HG03521 (cell line): ENCODE measurements at regions not wholly inside any gene's neighbourhood (a gene's known extent, or its start where the extent isn't known, plus 50 kb on each side); places are given as distances from the start of the nearest gene placed in this dataset.
"Not testable (repeated sequence)": the region's sequence is repeated elsewhere in the genome, so short reads cannot be mapped to it uniquely, and the experiment has no call there.

Source experiments
- ATAC-seq: cut with Tn5 transposase; IDR thresholded peaks from one replicate; pipeline ENCODE4 v1.9.1; 2021; ENCODE audit warnings: mild to moderate bottlenecking, moderate library complexity; ENCODE audit not compliant: unreplicated experiment

DNA sequence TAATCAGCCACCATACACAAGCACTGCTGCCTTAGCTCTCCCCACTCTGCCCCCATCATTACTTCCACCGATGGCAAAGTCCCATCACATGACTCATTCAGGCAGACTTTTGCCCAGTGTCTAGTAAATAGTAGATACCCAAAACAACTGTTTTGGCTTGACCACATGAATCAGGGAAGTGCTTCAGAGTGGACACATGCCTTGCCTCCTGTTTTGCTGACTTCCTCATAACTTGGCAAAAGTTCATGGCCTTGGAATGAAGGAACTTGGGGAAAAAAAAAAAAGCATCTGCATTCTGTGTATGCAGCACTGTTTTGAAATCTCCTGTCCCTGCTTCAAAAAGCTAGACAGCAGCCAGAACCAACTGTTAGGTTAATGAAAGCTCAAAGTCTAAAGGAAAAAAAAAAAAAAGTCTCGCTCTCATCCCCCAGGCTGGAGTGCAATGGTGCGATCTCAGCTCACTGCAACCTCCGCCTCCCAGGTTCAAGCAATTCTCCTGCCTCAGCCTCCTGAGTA lies 335.3 kb downstream of the FAM181B start:
- ATAC-seq = no peak

DNA sequence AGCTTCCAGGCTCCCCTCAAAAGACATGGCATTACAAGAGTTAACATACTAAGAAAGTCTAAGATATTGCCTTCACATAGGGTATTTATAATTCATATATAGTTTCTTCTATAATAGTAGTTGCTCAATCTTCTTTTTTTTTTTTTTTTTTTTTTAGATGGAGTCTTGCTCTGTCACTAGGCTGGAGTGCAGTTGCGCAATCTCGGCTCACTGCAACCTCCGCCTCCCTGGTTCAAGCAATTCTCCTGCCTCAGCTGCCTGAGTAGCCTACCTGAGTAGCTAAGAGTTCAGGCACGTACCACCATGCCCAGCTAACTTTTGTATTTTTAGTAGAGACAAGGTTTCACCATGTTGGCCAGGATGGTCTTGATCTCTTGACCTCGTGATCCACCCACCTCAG lies 337.0 kb downstream of the FAM181B start:
- not testable (repeated sequence) for ATAC-seq

DNA sequence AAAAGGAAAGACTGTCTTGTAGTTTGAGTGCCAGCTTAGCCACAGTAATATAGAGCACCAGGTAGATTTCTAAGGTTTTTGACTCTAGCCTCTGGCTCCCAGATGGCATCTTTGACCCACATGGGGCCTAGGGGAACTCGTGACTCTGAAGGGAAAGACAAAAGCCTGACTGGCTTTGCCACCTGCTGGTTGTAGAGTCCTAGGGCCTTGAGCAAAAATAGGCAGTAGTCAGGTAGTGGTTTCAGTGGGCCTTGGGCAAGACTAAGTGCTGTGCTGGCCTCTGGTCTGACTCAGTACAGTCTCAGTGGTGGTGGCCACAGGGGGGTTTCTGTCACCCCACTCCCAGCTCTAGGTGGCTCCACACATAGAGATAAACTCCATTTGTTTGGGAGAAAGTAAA lies 349.4 kb downstream of the FAM181B start:
- no peak for ATAC-seq

DNA sequence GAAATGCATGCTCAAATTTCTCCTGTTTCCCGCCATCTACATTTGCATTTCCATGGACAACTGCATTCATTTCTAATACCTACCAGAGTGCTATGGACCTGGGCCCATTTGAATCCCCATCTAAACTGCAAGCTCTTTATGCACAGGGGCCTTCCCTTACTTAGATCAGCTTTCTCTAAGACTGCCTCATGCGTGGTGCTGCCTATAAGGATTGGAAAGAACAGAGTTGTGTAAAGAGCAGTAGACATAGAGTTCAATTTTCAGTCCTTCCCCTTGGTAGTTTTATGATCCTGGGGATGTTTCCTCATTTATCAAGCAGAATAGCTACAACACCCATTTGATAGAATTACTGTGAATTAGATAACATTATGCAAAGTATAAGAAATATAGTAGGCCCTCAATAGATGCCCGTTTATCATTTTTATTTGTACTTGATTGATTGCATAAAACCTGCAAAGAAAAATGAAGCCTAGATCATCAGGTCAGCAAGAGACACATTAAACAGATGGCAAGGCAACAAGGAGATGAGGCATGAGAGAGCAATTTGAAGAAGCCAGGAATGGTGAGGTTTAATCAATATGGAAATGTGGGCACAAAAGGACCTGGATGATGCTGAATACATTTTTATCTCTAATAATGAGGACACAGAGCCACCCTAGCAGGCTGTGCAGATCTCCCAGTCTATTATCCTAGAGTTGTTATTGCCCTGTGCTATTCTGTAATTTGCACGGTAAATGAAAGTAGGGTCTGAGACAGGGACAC lies 359.7 kb downstream of the FAM181B start:
- no peak for ATAC-seq

DNA sequence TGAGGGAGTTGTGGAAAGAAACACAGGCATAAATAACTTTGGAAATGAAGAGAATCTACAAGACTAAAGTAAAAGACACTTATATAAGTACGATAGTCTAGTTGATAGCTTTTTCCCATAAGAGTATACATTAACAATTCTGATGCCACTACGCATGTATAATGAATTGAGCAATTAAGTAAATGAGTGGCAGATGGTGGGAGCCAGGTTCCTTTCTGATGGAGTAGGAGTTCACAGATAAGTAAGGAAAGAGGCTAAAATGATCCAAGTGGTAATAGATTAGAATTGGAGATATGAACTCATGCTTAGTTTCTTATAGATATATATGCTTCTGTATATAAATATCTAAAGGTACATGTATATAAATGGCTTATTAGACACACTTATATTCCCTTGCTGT lies 368.3 kb downstream of the FAM181B start:
- no peak for ATAC-seq

DNA sequence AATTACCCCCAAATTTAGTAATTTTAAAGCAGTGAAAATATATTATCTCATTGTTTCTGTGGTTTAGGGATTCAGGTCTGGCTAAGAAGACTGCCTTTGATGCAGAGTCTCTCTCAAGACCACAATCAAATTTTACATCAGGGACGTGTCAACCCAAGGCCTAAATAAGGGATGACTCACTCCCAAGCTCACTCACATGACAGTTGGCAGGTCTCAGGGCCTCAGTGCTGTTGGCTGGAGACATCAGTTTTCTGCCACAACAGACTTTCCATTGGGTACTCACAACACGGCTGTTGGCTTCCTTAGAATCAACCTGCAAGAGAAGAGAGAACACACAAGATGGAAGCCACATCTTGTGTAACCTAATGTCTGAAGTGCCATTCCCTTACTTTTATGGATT lies 377.3 kb downstream of the FAM181B start:
- no peak for ATAC-seq

DNA sequence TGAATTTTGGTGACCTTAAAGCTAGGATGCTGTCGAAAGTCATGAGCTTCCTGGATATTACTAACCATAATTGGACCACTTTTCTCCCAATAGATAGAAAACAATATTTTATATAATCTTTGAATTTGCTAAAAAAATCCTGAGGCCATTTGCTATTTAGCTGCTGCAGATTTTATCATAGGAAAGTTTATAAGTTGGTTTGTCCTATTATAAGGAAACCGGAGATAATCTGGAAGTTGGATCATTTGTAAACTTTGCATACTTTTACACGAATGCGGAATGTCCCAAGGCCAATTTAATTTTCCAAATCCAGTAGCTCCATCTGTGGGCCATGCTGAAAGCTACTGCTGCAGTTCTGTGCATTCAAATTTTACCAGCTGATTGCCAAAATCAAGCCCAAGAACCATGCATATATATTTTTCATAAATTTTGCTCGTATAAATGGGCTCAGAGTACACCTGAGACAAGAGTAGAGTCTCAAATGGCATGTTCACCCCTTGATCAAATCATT lies 378.3 kb downstream of the FAM181B start:
- no peak for ATAC-seq

DNA sequence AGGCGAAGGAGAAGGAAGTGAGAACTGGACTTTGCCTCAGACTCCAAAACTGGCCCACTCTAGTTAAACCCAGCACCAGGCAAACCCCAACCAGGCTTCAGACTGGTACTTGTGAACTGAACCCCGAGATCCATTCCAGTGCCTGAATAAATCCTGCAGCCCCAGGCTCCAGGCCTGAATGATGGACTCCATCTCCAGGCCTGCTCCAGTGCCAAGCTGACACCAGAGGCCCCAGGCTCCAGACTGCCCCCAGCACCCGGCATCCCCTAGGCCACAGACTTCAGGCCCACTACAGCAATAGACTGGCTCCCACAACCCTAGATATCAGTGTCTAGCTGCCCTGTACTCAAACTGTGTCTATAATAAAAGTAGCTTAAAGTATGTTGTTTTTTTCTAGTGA lies 406.8 kb downstream of the FAM181B start:
- no peak for ATAC-seq

DNA sequence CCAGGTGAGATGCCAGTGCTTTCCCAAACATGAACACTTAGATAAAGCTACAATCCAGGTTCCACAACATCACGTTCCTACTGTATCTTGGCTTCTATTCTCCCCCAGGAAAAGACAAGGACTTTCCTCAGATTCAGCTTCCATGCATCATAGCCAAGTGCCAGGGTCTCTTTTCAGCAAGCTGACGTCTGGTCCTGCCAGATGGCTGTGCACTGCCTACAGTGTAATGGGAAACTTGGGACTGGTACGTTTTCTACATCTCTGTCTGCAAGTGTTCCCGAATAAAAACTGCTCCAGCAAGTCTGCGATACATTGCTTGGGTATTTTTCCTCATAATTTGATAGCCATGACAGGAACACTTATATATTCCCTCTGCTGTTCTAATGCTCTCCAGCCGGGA lies 412.5 kb downstream of the FAM181B start:
- no peak for ATAC-seq

DNA sequence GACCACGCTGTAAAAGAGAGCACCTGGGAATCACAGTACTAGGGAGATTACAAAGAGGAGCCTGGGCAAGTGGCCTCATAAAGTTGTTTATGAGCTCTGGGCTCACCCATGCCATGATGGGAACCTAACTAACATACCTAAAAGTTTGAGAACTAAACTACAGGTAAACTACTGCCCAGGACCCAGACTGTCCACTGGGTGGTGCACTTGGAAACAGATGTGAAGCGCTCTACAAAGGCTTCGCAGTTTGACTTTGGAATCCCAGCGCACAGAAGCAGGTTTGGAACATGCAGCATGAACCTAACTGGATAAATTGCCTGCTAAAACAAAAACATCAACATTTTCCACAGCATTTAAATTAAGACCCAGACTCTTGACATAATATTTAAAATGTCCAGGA lies 418.6 kb downstream of the FAM181B start:
- no peak for ATAC-seq

DNA sequence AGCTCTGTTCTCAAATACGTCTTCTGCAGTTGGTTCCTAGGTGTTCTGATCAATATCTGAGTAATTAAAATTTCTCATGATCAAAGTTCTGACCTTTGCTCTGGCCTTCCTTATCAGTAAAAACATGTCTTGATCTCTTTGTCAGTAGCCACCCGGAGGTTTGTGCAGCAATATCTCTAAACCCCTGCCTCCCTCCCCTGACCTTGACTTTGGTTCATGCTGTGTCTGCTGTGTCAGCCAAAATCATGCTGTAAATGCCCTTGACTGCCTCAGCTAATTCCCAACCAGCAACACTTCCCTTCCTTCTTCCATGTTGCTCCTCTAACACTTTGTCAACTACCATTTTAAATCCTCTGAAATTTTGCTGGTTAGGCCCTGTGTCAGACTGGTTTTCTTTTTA lies 424.7 kb downstream of the FAM181B start:
- no peak for ATAC-seq

DNA sequence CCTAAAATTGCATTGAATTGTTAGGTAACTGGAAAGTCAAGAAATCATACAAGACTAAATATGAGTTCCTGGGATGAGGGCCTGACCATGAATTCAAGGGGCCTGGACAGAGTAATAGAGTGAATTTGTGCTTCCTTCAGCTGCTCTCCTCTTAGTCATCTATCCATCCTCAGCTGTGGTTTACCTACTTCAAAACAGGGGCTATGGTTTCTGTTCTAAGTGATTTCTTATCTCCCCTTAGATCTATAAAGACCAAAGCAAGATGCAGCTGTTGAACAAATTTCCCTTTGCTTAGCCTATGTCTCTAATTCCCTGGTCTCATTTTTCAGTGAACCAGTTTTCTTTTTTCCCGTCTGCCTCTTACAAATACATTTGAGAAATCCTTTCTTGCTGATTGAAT lies 428.5 kb downstream of the FAM181B start:
- ATAC-seq = no peak

DNA sequence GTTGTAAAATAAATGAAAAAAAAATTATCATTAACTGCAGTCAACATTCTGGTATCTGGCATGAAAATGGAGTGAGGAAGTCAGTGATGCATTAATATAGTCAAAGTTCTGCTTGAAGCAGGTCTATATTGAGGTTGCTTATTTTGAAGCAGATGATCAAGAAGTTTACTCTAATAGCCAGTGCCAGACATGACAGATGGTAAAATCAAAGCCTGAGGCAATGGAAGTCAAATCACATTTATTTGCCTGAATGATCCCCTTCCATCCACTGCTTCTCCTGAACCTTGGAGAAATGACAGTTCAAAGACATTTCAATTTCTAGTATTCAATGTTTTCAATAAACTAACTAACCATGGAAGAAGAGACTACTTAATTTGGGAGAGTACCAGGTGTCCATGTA lies 430.0 kb downstream of the FAM181B start:
- no peak for ATAC-seq

DNA sequence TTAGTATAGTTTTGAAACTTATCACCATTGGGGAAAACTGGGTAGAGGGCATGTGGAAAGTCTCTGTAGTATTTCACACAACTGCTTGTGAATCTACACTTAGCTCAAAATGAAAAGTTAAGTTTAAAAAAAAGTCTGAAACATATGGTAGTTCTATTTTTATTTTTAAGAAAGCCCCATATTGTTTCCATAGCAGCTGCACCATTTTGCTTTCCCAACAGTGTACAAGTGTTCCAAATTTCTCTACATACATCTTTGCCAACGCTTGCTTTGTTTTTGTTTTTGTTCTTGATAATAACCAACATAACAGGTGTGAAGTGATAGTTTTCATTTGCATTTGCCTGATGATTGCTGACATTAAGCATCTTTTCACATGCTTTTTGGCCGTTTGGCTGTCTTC lies 445.2 kb downstream of the FAM181B start:
- no peak for ATAC-seq

DNA sequence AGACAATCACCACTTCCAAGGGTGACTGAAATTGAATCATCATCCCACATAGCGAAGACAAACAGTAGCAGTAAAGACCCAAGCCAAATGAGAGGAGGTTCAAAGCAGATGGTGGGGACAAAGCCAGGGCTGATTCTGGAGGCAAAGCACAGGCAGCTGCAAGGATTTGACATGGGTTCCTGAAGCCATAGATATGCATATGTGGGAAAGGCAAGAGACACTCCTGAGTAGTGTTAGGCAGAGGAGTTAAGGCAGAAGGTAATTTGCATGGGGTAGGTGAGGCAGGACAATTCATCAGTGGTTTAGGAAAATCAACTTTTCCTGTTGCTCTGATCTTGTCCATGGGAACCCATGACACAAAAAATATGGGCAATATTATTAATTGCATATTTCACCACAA lies 462.8 kb downstream of the FAM181B start:
- ATAC-seq = no peak

DNA sequence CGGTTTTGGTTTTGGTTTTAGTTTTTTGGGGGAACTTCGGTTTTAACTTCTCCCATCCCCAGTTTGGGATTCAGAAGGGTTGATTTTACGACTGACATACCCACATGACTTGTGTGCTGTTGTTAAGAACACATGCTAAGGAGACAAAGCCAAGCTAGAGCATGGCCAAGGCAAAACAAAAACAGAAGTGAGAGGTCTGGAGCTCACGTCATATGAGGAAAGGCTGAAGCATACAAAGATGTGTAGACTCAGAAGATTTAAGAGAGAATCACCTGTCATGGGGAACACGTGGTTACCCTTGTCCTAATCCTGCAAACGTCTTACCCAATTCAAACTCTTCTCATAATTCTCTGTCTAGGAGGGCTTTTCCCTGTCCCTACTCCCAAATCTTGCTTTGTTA lies 465.0 kb downstream of the FAM181B start:
- ATAC-seq = no peak

DNA sequence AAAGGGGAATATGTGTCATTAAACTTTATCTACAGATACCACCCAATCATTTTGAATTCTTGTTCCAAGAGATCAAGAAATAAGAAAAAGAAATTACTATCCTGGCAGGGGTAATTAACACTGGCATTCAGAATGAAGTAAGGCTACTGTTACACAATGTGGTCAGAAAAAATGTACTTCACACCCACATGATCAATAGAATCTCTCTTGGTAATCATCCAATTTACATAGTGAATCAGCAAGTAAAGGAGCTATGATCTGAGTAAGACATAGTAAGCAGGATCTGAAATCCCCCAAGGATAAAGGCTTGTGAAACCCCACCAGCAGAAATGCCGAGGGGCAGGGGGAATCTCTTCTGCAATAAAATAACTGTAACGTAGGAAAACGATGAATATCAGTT lies 466.5 kb downstream of the FAM181B start:
- no peak for ATAC-seq

DNA sequence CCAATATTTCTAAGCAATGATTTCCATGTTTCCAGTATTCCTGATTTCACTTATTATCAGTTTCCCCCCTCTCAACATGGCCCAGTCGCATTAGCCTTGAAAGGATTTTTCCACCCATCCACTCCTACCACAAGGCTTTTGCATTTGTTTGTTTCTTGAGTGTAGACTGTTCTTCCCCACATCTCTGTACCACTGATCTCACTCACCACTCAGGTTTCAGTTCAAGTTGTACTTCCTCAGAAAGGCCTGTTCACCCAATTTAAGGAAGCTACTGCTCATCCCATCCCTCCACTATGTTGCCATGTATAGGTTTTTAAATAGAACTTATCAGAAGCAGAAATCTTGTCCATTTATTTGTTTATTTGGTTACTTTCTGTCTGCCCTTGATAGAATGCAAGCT lies 472.3 kb downstream of the FAM181B start:
- no peak for ATAC-seq

DNA sequence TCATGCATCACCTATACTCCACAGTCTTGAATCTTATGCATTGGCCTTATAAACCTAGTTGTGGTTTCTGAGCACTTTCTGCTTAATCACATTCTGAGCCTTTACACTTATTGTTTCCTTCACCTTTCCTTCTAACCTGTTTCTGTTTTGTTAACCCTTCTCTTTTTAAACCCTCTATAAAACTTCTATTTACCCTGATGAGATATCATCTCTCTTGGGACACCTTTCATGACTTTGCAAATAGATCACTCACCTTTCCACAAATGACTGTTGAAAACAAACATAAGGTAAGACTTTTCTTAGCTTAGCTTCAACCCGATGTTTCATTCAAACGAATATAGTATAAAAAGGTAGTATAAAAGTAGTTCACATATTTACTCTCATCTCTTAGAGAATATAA lies 483.6 kb downstream of the FAM181B start:
- no peak for ATAC-seq

DNA sequence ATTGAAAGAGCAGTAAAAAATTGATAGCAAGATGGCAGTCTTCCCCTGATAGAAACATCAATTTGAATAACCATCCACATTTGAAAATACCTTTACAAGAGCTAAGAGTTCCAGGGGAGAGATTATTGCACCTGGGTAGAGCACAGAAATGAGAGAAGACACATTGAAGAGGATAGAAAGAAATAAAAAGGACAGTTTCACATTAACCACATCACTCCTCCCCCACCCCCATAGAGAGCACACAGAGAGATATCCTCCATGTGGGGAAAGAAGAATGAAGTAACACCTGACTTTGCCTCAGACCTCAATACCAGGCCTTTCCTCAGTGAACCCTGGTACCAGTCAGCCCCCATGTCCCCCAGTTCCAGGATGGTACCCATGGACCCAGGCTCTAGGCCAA lies 486.7 kb downstream of the FAM181B start:
- ATAC-seq = no peak

DNA sequence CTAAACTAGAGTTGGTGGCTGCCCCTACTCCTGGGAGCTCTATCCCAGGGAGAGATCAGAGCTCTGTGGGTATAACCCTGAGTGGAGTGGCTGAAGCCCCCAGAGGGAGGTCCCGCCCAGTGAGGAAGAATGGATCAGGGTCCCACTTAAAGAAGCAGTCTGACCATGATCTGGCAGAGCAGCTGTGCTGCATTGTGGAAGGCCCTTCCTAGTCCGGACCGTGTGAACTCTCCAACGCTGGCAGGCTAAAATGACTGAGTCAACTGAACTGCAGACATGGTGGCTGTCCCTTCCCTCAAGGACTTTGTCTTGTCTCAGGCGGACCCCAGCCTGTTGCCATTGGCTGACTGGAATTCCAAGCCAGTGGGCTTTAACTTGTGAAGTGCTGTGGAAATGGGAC lies 494.2 kb downstream of the FAM181B start:
- no peak for ATAC-seq

DNA sequence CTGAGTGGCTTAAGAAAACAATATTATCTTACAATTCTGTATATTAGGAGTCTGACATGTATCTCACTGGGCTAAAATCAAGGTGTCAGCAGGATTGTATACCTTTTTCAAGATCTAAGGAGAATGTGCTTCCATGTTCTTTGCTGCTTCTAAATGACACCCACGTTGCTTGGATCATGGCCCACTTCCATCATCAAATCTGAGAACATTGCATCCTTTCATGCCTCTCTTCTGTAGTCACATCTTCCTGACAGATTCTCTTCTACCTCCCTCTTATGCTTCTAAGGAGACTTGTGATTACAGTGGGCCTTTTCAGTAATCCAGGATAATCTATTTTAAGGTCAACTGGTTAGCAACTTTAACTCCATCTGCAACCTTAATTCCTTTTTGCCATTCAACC lies 499.4 kb downstream of the FAM181B start:
- ATAC-seq = no peak

DNA sequence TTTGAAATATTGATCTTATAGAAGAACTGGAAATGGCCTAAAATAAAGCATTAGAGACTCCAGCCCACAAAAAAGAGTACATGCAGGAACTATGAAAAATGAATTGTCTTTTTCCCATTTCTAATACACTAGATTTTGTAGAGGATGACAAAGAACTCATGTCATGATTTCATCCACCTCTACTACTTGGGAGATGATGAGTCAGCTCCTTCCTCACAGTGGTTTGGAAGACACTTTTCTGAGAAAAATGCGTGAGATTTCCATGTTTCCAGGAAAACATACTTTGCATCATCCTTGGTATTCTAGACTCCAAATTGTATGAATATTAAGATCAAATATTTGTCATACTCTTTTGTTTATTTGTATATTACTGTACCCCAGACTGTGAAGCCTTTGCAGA lies 500.5 kb downstream of the FAM181B start:
- no peak for ATAC-seq
